K562 (cell line): ENCODE measurements at regions not wholly inside any gene's neighbourhood (a gene's known extent, or its start where the extent isn't known, plus 50 kb on each side); places are given as distances from the start of the nearest gene placed in this dataset.

Experiments
- ARID3A ChIP-seq: IDR thresholded peaks from 2 replicates; pipeline ENCODE4 v1.6.1; 2012; ENCODE audit warnings: low read depth, low read length, improper control_type of control experiment, borderline replicate concordance
- CREB3L1 ChIP-seq: fragments of 450-650 bp; IDR thresholded peaks from 2 replicates; pipeline ENCODE4 v1.6.1; 2014; ENCODE audit warnings: low read depth, mild to moderate bottlenecking, moderate library complexity, borderline replicate concordance
- FIP1L1 ChIP-seq: fragments of 200-400 bp; formaldehyde crosslinking; IDR thresholded peaks from 2 replicates; pipeline ENCODE4 v1.6.1; 2018; ENCODE audit warnings: mild to moderate bottlenecking, low read depth, low read length; ENCODE audit not compliant: poor library complexity, severe bottlenecking
- GTF3C2 ChIP-seq: IDR thresholded peaks from 3 replicates; pipeline ENCODE4 v1.6.1; 2011; ENCODE audit warnings: borderline replicate concordance, mild to moderate bottlenecking, moderate library complexity; ENCODE audit not compliant: insufficient read length; ENCODE audit errors: extremely low read depth
- MAFF ChIP-seq: IDR thresholded peaks from 2 replicates; pipeline ENCODE4 v1.6.1; 2012; ENCODE audit warnings: low read length, improper control_type of control experiment
- MAFG ChIP-seq: fragments of 450-650 bp; conservative IDR thresholded peaks from 2 replicates; pipeline ENCODE4 v1.6.1; 2016; ENCODE audit warnings: missing genetic modification characterization, missing compliant biosample characterization
- MAFK ChIP-seq: IDR thresholded peaks from 2 replicates; pipeline ENCODE4 v1.6.1; 2011; ENCODE audit warnings: low read length, improper control_type of control experiment
- MBD2 ChIP-seq: sonication (generic); IDR thresholded peaks from 2 replicates; pipeline ENCODE4 v1.6.1; 2016; ENCODE audit warnings: low read depth, borderline replicate concordance
- NFE2L1 ChIP-seq: fragments of 450-650 bp; IDR thresholded peaks from 2 replicates; pipeline ENCODE4 v1.6.1; 2016; ENCODE audit warnings: missing genetic modification characterization, low read depth, mild to moderate bottlenecking, missing compliant biosample characterization, moderate library complexity, borderline replicate concordance
- POU5F1 ChIP-seq: fragments of 150-350 bp; IDR thresholded peaks from 2 replicates; pipeline ENCODE4 v1.6.1; 2014; ENCODE audit warnings: borderline replicate concordance, low read length, low read depth, mild to moderate bottlenecking; ENCODE audit not compliant: partially characterized antibody
- RERE ChIP-seq: sonication (generic); formaldehyde crosslinking; IDR thresholded peaks from 2 replicates; pipeline ENCODE4 v1.8.0; 2023; ENCODE audit warnings: missing genetic modification reagents, mild to moderate bottlenecking, borderline replicate concordance
- ZBTB43 ChIP-seq: sonication (generic); formaldehyde crosslinking; IDR thresholded peaks from 2 replicates; pipeline ENCODE4 v1.8.0; 2023; ENCODE audit warnings: mild to moderate bottlenecking, missing genetic modification reagents
- ZNF316 ChIP-seq: fragments of 450-650 bp; IDR thresholded peaks from 2 replicates; pipeline ENCODE4 v1.6.1; 2016

GRCh38 chr4:159043861-159044260 lies 59.0 kb upstream of the RAPGEF2 start (continued):
- TF ChIP-seq ARID3A: no peak
- no peak for TF ChIP-seq FIP1L1
- no peak for TF ChIP-seq POU5F1
- no peak for TF ChIP-seq CREB3L1
- peak; percentile 73 for TF ChIP-seq MAFF
- TF ChIP-seq RERE: no peak
- TF ChIP-seq MBD2: no peak
- TF ChIP-seq ZNF316: peak; percentile 93
- peak; percentile 70 for TF ChIP-seq MAFG (tag)
- peak; percentile 66 for TF ChIP-seq MAFK
- TF ChIP-seq NFE2L1 (tag): no peak
- TF ChIP-seq ZBTB43 (CRISPR knock-in tag): no peak
- TF ChIP-seq GTF3C2: no peak
